ENCODE measurements at regions not wholly inside any gene's neighbourhood (a gene's known extent, or its start where the extent isn't known, plus 50 kb on each side); places are given as distances from the start of the nearest gene placed in this dataset.

GRCh38 chr18:2028986-2029385, 542.3 kb downstream of the METTL4 start:
- TF ChIP-seq, protein P1, sequence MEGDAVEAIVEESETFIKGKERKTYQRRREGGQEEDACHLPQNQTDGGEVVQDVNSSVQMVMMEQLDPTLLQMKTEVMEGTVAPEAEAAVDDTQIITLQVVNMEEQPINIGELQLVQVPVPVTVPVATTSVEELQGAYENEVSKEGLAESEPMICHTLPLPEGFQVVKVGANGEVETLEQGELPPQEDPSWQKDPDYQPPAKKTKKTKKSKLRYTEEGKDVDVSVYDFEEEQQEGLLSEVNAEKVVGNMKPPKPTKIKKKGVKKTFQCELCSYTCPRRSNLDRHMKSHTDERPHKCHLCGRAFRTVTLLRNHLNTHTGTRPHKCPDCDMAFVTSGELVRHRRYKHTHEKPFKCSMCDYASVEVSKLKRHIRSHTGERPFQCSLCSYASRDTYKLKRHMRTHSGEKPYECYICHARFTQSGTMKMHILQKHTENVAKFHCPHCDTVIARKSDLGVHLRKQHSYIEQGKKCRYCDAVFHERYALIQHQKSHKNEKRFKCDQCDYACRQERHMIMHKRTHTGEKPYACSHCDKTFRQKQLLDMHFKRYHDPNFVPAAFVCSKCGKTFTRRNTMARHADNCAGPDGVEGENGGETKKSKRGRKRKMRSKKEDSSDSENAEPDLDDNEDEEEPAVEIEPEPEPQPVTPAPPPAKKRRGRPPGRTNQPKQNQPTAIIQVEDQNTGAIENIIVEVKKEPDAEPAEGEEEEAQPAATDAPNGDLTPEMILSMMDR (IDR thresholded peaks at IDR 0.05; ENCODE audit: low read depth, low read length), result no peak
- no peak for TF ChIP-seq POLR2A (IDR thresholded peaks at IDR 0.05; ENCODE audit: extremely low read depth, insufficient read length)
